ENCODE measurements at regions not wholly inside any gene's neighbourhood (a gene's known extent, or its start where the extent isn't known, plus 50 kb on each side); places are given as distances from the start of the nearest gene placed in this dataset.

GRCh38 chr3:102790747-102791325 lies 356.0 kb downstream of the ZPLD1 start:
- Histone ChIP-seq H3K4me3 (ENCODE audit: low read depth in 2 of 2, low read length in 2 of 2) (no peak overlapping the region), H3K27ac (ENCODE audit: low read length) (no peak overlapping the region), H3K9me3 (ENCODE audit: control insufficient read depth, insufficient read depth, low read depth, low read length) (no peaks in the 10 kb centered on the region; the same call in 1 of the 2 replicates), H3K36me3 (ENCODE audit: control insufficient read depth, insufficient read depth, low read length) (no peaks in the 10 kb centered on the region), H3K4me1 (ENCODE audit: control insufficient read depth, insufficient read depth, low read length) (no peaks in the 10 kb centered on the region), H3K27me3 (ENCODE audit: control insufficient read depth, insufficient read depth, low read length) (no peaks in the 10 kb centered on the region)
- ChIA-PET POLR2A (no interaction called here), CTCF (no interaction called here)
- BruUV-seq (replicated peaks) = no TSS peak
- TF ChIP-seq CTCF (IDR thresholded peaks at IDR 0.05) (no peak), TCF7L2 (IDR thresholded peaks at IDR 0.05; ENCODE audit: low read depth, low read length) (no peak), POLR2AphosphoS5 (IDR thresholded peaks at IDR 0.05; ENCODE audit: low read depth, low read length) (no peak), SIN3A (IDR thresholded peaks at IDR 0.05; ENCODE audit: borderline replicate concordance, insufficient read depth, low read depth, low read length) (no peak), REST (IDR thresholded peaks at IDR 0.05; ENCODE audit: insufficient read depth in 1 of 2, low read depth in 2 of 2, low read length in 1 of 2) (no peak)
- DNase-seq (ENCODE audit: low read depth, low spot score) (no peak), ATAC-seq (no peak)
- intact Hi-C loops (cut with micrococcal nuclease; ENCODE audit: unreplicated experiment) (no loop called here), in situ Hi-C loops (cut with HindIII; ENCODE audit: low pct_unique_long_range_greater_than_20kb, low sequenced_read_pairs) (no loop called here)

GRCh38 chr3:102791641-102792589 lies 357.1 kb downstream of the ZPLD1 start:
- Histone ChIP-seq H3K9me3 (ENCODE audit: control insufficient read depth, insufficient read depth, low read depth, low read length) (no peaks in the 10 kb centered on the region), H3K36me3 (ENCODE audit: control insufficient read depth, insufficient read depth, low read length) (no peaks in the 10 kb centered on the region), H3K27ac (ENCODE audit: low read length) (no peak overlapping the region), H3K27me3 (ENCODE audit: control insufficient read depth, insufficient read depth, low read length) (no peaks in the 10 kb centered on the region), H3K4me3 (ENCODE audit: low read depth in 2 of 2, low read length in 2 of 2) (no peak overlapping the region), H3K4me1 (ENCODE audit: control insufficient read depth, insufficient read depth, low read length) (no peaks in the 10 kb centered on the region)
- in situ Hi-C loops (cut with HindIII; ENCODE audit: low pct_unique_long_range_greater_than_20kb, low sequenced_read_pairs) = no loop called here
- intact Hi-C loops (cut with micrococcal nuclease; ENCODE audit: unreplicated experiment) = no loop called here
- TF ChIP-seq TCF7L2 (IDR thresholded peaks at IDR 0.05; ENCODE audit: low read depth, low read length) (no peak), REST (IDR thresholded peaks at IDR 0.05; ENCODE audit: insufficient read depth in 1 of 2, low read depth in 2 of 2, low read length in 1 of 2) (no peak), CTCF (IDR thresholded peaks at IDR 0.05) (no peak), POLR2AphosphoS5 (IDR thresholded peaks at IDR 0.05; ENCODE audit: low read depth, low read length) (no peak), SIN3A (IDR thresholded peaks at IDR 0.05; ENCODE audit: borderline replicate concordance, insufficient read depth, low read depth, low read length) (no peak)
- BruUV-seq (replicated peaks) = no TSS peak
- ATAC-seq (no peak), DNase-seq (ENCODE audit: low read depth, low spot score) (no peak)
- POLR2A ChIA-PET = no interaction called here
- CTCF ChIA-PET = no interaction called here
